ENCODE measurements at regions not wholly inside any gene's neighbourhood (a gene's known extent, or its start where the extent isn't known, plus 50 kb on each side); places are given as distances from the start of the nearest gene placed in this dataset.

DNA sequence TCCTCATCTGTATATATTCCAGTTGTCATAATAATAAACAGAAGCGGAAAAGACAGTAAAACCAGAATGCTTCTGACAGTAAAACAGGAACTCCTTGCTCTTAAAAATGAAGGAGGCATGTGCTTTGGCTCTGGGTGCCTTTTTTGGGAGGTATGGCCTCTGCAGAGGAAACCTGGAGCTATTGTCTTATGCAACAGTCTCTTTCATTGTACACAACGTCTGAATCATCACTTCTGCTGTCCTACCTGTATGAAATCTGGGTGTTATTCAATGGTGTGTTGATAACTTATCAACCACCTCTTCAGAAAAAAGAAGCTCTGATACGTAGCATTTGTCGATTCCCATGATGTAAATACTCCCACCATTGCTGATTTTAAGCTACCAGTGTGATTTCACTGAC lies 64.8 kb downstream of the CDCA7 start:
- no peak for DNase-seq (ENCODE audit: low read depth)
- TF ChIP-seq, protein P1, sequence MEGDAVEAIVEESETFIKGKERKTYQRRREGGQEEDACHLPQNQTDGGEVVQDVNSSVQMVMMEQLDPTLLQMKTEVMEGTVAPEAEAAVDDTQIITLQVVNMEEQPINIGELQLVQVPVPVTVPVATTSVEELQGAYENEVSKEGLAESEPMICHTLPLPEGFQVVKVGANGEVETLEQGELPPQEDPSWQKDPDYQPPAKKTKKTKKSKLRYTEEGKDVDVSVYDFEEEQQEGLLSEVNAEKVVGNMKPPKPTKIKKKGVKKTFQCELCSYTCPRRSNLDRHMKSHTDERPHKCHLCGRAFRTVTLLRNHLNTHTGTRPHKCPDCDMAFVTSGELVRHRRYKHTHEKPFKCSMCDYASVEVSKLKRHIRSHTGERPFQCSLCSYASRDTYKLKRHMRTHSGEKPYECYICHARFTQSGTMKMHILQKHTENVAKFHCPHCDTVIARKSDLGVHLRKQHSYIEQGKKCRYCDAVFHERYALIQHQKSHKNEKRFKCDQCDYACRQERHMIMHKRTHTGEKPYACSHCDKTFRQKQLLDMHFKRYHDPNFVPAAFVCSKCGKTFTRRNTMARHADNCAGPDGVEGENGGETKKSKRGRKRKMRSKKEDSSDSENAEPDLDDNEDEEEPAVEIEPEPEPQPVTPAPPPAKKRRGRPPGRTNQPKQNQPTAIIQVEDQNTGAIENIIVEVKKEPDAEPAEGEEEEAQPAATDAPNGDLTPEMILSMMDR (IDR thresholded peaks at IDR 0.05; ENCODE audit: low read depth, low read length, missing control alignments), result no peak
- H3K4me3 ChIP-seq (ENCODE audit: low read depth, low read length), result no peak overlapping the region
- in situ Hi-C loops (cut with HindIII; ENCODE audit: low sequenced_read_pairs), result loop anchor here (5.0 to 25.0 kb wide), 2 partner anchors 78 to 918 kb away; partner anchors contain the start of gene SP9

DNA sequence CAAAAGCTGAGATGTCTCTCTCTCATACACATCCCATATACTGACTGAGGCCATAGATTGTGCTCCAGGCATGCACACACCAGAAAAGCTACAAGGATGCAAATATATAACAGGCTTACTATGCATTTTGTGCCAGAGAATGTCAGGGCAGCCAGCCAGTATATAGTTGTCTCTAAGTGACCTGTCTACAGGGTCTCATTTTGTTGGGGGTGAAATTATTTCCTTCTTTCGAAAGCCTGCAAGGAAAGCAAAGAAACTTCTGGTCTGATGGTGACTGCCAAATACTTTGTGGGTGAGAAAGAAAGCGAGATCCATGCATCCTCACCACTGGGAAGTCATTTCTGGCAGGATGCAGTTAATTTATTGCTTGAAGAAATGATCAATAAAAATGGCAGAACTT lies 70.2 kb downstream of the CDCA7 start:
- in situ Hi-C loops (cut with HindIII; ENCODE audit: low sequenced_read_pairs), result loop anchor here (25.0 kb wide), 1 partner anchor 912 kb away; the partner anchor contains the start of gene SP9
- H3K4me3 ChIP-seq (ENCODE audit: low read depth, low read length), result no peak overlapping the region
- TF ChIP-seq, protein P1 (IDR thresholded peaks at IDR 0.05; ENCODE audit: low read depth, low read length, missing control alignments), result no peak
- peak; percentile 12 for DNase-seq (ENCODE audit: low read depth)

DNA sequence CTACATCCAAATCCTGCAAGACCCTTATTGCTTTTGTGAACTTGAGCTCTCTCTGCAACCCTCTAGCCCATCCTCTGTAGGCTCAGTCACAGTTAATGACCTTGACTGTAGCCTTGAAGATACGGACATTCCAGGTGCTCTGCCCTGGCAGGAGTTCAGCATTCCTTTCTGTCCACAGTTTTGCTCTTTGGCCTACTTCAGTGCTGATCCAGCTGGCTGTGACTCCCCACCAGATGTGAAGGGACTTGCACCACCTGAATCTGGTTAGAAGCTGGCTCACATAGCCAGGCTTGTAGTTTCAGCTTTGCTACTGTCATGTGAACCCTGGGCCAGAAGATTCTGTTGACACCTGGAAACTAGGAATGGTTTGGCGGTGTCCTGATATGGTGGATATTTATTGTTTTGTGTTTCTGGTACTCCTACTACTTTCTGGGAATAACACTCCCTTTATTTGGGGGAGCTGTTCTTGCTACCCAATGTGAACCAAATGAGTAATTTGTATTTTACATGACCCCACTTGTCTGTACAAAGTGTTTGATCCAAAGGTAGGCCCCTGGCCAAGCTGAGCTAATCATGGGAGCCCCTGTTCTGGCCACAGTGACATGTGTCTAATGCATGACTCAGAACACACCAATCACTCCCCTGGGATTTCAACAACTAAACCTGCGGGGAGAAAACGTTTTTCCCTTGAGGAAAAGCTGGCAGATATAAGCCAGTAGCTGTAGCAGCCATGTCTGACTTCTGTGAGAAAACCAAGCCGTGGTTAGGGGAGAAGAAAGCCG lies 73.4 kb downstream of the CDCA7 start:
- no peak overlapping the region for H3K4me3 ChIP-seq (ENCODE audit: low read depth, low read length)
- DNase-seq (ENCODE audit: low read depth), result peak; percentile 49
- in situ Hi-C loops (cut with HindIII; ENCODE audit: low sequenced_read_pairs), result no loop called here
- TF ChIP-seq, protein P1 (IDR thresholded peaks at IDR 0.05; ENCODE audit: low read depth, low read length, missing control alignments), result no peak

DNA sequence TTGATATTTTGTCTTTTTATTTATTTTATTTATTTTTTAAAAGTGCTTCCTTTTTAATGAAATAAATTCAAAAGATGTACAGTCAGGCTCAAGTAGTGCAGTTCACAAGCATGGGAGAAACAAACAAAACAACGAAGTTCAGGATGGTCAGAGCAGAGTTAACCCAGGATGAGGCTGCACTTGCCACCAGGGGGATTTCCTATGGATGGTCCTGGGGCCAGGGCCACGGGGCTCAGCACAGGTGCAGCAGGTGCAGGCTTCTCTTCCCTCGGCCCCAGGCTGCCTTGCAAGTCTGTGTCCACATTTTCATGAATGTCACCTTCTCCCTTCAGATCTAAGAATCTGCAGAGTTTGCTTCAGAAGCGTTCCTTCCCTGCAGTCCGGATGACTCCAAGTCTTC lies 76.5 kb downstream of the CDCA7 start:
- TF ChIP-seq, protein P1 (IDR thresholded peaks at IDR 0.05; ENCODE audit: low read depth, low read length, missing control alignments), result no peak
- DNase-seq (ENCODE audit: low read depth), result no peak
- H3K4me3 ChIP-seq (ENCODE audit: low read depth, low read length), result no peak overlapping the region
- in situ Hi-C loops (cut with HindIII; ENCODE audit: low sequenced_read_pairs), result no loop called here

DNA sequence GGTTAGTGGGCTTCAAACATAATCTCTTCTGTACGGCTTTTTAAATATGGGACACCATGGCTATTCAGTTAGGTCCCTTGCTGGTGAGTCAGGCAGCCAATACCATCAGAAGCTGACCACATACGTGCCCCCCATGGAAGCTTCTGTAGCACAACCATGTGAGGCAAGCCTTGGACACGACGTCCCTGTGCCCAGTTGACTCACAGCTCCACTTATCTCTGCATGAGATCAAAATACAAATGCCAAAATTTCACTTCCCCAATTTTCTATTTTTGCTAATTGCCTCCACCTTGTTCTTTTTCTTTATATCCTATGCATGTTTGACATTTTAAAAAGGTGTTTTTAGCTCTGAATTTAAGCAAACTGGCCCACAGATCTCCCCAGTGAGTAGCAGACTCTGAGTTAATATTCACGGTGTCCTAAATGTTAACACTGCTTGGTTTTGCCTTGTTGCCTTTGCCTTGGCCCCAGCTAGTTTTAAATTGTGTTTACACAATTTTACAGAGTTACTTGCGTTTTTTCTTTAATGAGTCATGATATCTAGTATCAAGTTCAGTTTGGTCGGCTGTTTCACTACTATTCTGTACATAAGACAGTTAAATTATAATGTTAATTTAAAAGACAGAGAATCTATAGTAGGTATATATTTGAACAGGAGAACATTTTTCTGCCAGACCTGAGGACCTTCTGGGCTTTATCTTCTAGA lies 77.5 kb downstream of the CDCA7 start:
- TF ChIP-seq, protein P1 (IDR thresholded peaks at IDR 0.05; ENCODE audit: low read depth, low read length, missing control alignments), result no peak
- in situ Hi-C loops (cut with HindIII; ENCODE audit: low sequenced_read_pairs), result no loop called here
- no peak for DNase-seq (ENCODE audit: low read depth)
- no peak overlapping the region for H3K4me3 ChIP-seq (ENCODE audit: low read depth, low read length)

DNA sequence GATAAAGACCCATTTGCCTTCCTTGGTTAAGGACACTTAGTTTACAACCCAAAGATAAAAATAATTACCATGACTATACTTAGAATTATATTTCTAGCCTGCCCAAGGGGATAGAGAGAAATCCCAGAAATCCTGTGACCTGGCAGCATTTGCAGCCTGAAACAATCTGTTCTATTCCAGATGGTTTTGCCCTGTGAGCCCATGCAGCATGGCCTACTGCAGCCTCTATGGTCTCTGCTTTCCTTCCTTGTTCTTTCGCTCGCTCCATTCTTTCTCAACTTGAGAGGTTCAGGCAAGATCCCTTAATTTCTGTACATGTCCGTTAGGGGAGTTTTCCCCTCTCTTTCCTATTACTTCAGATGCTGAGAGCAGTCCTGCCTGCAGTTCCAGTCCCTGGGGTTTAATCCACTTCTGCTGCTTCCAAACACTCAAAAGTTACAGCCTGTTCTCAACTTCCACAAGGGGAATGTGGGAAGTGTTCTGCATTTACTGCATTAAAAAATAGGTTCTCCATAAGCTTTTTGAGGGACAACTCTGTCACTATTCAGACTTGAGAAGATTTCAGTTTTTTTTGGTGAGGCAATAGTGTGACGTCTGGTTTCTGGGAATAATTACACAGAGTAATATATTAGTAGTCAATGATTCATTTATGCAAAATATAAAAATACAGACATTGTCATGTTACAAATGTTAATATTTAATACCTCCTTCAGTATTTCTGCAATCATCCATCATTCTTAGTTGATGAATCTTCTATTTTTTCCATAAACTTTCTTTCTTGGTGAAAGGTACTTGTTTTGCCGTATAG lies 80.3 kb downstream of the CDCA7 start:
- H3K4me3 ChIP-seq (ENCODE audit: low read depth, low read length), result no peak overlapping the region
- in situ Hi-C loops (cut with HindIII; ENCODE audit: low sequenced_read_pairs), result no loop called here
- TF ChIP-seq, protein P1 (IDR thresholded peaks at IDR 0.05; ENCODE audit: low read depth, low read length, missing control alignments), result no peak
- no peak for DNase-seq (ENCODE audit: low read depth)

All from astrocyte of the cerebellum (primary cell).